GM18909 (cell line): ENCODE measurements at regions not wholly inside any gene's neighbourhood (a gene's known extent, or its start where the extent isn't known, plus 50 kb on each side); places are given as distances from the start of the nearest gene placed in this dataset.

Source experiments
- ATAC-seq: cut with Tn5 transposase; IDR thresholded peaks from one replicate; pipeline ENCODE4 v1.9.1; 2021; ENCODE audit warnings: mild to moderate bottlenecking; ENCODE audit not compliant: unreplicated experiment, poor library complexity

GRCh38 chr7:25646726-25647413, 418.6 kb upstream of the NPVF start:
- ATAC-seq, result no peak

GRCh38 chr7:25647872-25648271, 419.6 kb upstream of the NPVF start:
- ATAC-seq, result no peak

GRCh38 chr7:25652366-25652765, 424.1 kb upstream of the NPVF start:
- no peak for ATAC-seq

- no peak for ATAC-seq
These were observed 425.1 kb upstream of the NPVF start for GRCh38 chr7:25653384-25653783.

GRCh38 chr7:25656071-25656470, 427.8 kb upstream of the NPVF start:
- no peak for ATAC-seq

- ATAC-seq, result no peak
These were observed 428.3 kb upstream of the NPVF start for GRCh38 chr7:25656581-25657026.

- ATAC-seq, result no peak
These were observed 430.1 kb upstream of the NPVF start for GRCh38 chr7:25658375-25658774.

- ATAC-seq, result no peak
These were observed 431.6 kb upstream of the NPVF start for GRCh38 chr7:25659841-25660240.

- no peak for ATAC-seq
These were observed 434.8 kb upstream of the NPVF start for GRCh38 chr7:25662841-25663800.

GRCh38 chr7:25663877-25664276, 435.6 kb upstream of the NPVF start:
- no peak for ATAC-seq

- no peak for ATAC-seq
These were observed 436.3 kb upstream of the NPVF start for GRCh38 chr7:25664593-25664992.

GRCh38 chr7:25665374-25665773, 437.1 kb upstream of the NPVF start:
- no peak for ATAC-seq

- ATAC-seq, result no peak
These were observed 437.8 kb upstream of the NPVF start for GRCh38 chr7:25665903-25666670.

- no peak for ATAC-seq
These were observed 438.4 kb upstream of the NPVF start for GRCh38 chr7:25666671-25667060.

GRCh38 chr7:25669281-25669781, 441.0 kb upstream of the NPVF start:
- ATAC-seq, result no peak

GRCh38 chr7:25669961-25670841, 441.9 kb upstream of the NPVF start:
- ATAC-seq, result no peak

- ATAC-seq, result no peak
These were observed 442.8 kb upstream of the NPVF start for GRCh38 chr7:25671111-25671510.

- no peak for ATAC-seq
These were observed 444.2 kb upstream of the NPVF start for GRCh38 chr7:25672496-25672895.

- no peak for ATAC-seq
These were observed 447.6 kb upstream of the NPVF start for GRCh38 chr7:25675789-25676474.
